GM12865 (cell line): ENCODE measurements at regions not wholly inside any gene's neighbourhood (a gene's known extent, or its start where the extent isn't known, plus 50 kb on each side); places are given as distances from the start of the nearest gene placed in this dataset.

Source experiments
- DNase-seq: peaks from one replicate; pipeline ENCODE4 v3.0.0; 2010; ENCODE audit warnings: low read depth
- H3K4me3 ChIP-seq: 2 replicates; pipeline ENCODE4 v1.5.1; 2011; ENCODE audit warnings: mild to moderate bottlenecking, low read depth, low read length, control low read depth
- CTCF ChIP-seq: IDR thresholded peaks from 2 replicates; pipeline ENCODE4 v1.5.1; 2011; ENCODE audit warnings: low read length, control low read depth, low read depth, inconsistent platforms; ENCODE audit not compliant: insufficient read depth; ENCODE audit errors: missing control alignments

- TF ChIP-seq CTCF: no peak
- DNase-seq: no peak
- H3K4me3 ChIP-seq: no peak overlapping the region
These were observed 192.0 kb downstream of the PCDH7 start for GRCh38 chr4:30912098-30912714.

- no peak for DNase-seq
- no peak for TF ChIP-seq CTCF
- H3K4me3 ChIP-seq: no peak overlapping the region
These were observed 196.4 kb downstream of the PCDH7 start for GRCh38 chr4:30916337-30917274.

- no peak overlapping the region for H3K4me3 ChIP-seq
- TF ChIP-seq CTCF: no peak
- DNase-seq: no peak
These were observed 197.8 kb downstream of the PCDH7 start for GRCh38 chr4:30917946-30918345.

GRCh38 chr4:30919458-30919857, 199.3 kb downstream of the PCDH7 start:
- no peak for DNase-seq
- TF ChIP-seq CTCF: no peak
- no peak overlapping the region for H3K4me3 ChIP-seq

- no peak for TF ChIP-seq CTCF
- DNase-seq: no peak
- no peak overlapping the region for H3K4me3 ChIP-seq
These were observed 199.9 kb downstream of the PCDH7 start for GRCh38 chr4:30920043-30920442.

- no peak for TF ChIP-seq CTCF
- no peak for DNase-seq
- H3K4me3 ChIP-seq: no peak overlapping the region
These were observed 202.5 kb downstream of the PCDH7 start for GRCh38 chr4:30922625-30923024.
